NCI-H1436 treated with DMSO at 0.1 percent for 48 hours (cell line): ENCODE measurements at regions not wholly inside any gene's neighbourhood (a gene's known extent, or its start where the extent isn't known, plus 50 kb on each side); places are given as distances from the start of the nearest gene placed in this dataset.

ENCODE experiments used
- DNase-seq: peaks from one replicate; lab custom pipeline; 2025; lab: John Stamatoyannopoulos, UW

GRCh38 chr22:47282851-47283250 is 520.4 kb downstream of the TBC1D22A start:
- no peak for DNase-seq

- no peak for DNase-seq
Measured at GRCh38 chr22:47282366-47282765, 519.9 kb downstream of the TBC1D22A start.

GRCh38 chr22:47281126-47282106 is 519.0 kb downstream of the TBC1D22A start:
- DNase-seq: no peak

- DNase-seq: no peak
Measured at GRCh38 chr22:47280301-47280700, 517.9 kb downstream of the TBC1D22A start.

GRCh38 chr22:47279746-47280145 is 517.3 kb downstream of the TBC1D22A start:
- DNase-seq: no peak

GRCh38 chr22:47279337-47279736 is 516.9 kb downstream of the TBC1D22A start:
- DNase-seq: no peak

- no peak for DNase-seq
Measured at GRCh38 chr22:47278655-47279054, 516.2 kb downstream of the TBC1D22A start.

- DNase-seq: no peak
Measured at GRCh38 chr22:47277531-47277930, 515.1 kb downstream of the TBC1D22A start.

- DNase-seq: no peak
Measured at GRCh38 chr22:47276991-47277390, 514.5 kb downstream of the TBC1D22A start.

- no peak for DNase-seq
Measured at GRCh38 chr22:47276450-47276820, 514.0 kb downstream of the TBC1D22A start.

- no peak for DNase-seq
Measured at GRCh38 chr22:47275605-47276449, 513.4 kb downstream of the TBC1D22A start.

GRCh38 chr22:47274196-47274595 is 511.7 kb downstream of the TBC1D22A start:
- no peak for DNase-seq

GRCh38 chr22:47270463-47271135 is 508.1 kb downstream of the TBC1D22A start:
- no peak for DNase-seq

- DNase-seq: no peak
Measured at GRCh38 chr22:47269516-47270088, 507.2 kb downstream of the TBC1D22A start.

- DNase-seq: no peak
Measured at GRCh38 chr22:47267513-47268282, 505.2 kb downstream of the TBC1D22A start.

GRCh38 chr22:47266329-47266728 is 503.9 kb downstream of the TBC1D22A start:
- DNase-seq: no peak

- no peak for DNase-seq
Measured at GRCh38 chr22:47260551-47260950, 498.1 kb downstream of the TBC1D22A start.

GRCh38 chr22:47259990-47260389 is 497.5 kb downstream of the TBC1D22A start:
- DNase-seq: no peak

- no peak for DNase-seq
Measured at GRCh38 chr22:47259049-47259448, 496.6 kb downstream of the TBC1D22A start.

GRCh38 chr22:47257976-47258375 is 495.5 kb downstream of the TBC1D22A start:
- no peak for DNase-seq

GRCh38 chr22:47257566-47257965 is 495.1 kb downstream of the TBC1D22A start:
- DNase-seq: no peak
